GM12892 (cell line): ENCODE measurements at regions not wholly inside any gene's neighbourhood (a gene's known extent, or its start where the extent isn't known, plus 50 kb on each side); places are given as distances from the start of the nearest gene placed in this dataset.

Experiments used
- DNase-seq: peaks from one replicate; pipeline ENCODE4 v3.0.0; 2011; ENCODE audit not compliant: insufficient read length
- FAIRE-seq: peaks from 2 replicates; lab custom pipeline; 2011; peaks lifted over from hg19 to GRCh38; lab: Jason Lieb, UNC
- POLR2A ChIP-seq: IDR thresholded peaks from 2 replicates; pipeline ENCODE4 v1.6.1; 2011; ENCODE audit warnings: low read depth, low read length, control low read depth
- POLR2AphosphoS5 ChIP-seq: IDR thresholded peaks from 2 replicates; pipeline ENCODE4 v1.6.1; 2011; ENCODE audit warnings: low read depth, low read length, control low read depth
- TAF1 ChIP-seq: IDR thresholded peaks from 2 replicates; pipeline ENCODE4 v1.6.1; 2011; ENCODE audit warnings: low read depth, mild to moderate bottlenecking, control low read depth, low read length, borderline replicate concordance

DNA sequence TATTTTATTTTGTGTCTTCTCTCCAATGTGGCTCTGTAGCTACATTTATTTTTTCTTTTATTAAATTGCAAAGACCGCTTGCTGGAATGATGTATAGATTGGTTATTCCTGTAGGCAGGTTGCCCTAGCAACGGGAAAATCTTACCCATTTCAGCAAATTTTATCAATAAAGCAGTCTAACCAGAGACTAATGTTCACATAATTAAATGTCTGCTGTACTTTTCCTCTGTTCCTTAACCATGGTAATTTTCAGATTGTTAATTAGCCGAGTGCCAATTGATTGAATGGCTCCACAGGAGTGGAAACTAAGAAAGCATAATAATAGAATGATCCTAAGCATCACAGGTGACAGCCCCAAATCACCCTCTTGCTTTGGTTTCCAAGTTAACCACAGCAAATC, 134.8 kb downstream of the BASP1 start:
- no peak for TF ChIP-seq POLR2A
- no peak for TF ChIP-seq TAF1
- TF ChIP-seq POLR2AphosphoS5: no peak
- FAIRE-seq (no peak), DNase-seq (no peak)

- DNase-seq: no peak
- TF ChIP-seq TAF1 (no peak), POLR2AphosphoS5 (no peak), POLR2A (no peak)
- no peak for FAIRE-seq
Measured at GRCh38 chr5:17354265-17354664, 136.8 kb downstream of the BASP1 start.

GRCh38 chr5:17355586-17356346, 138.3 kb downstream of the BASP1 start:
- no peak for TF ChIP-seq POLR2AphosphoS5
- no peak for TF ChIP-seq POLR2A
- no peak for TF ChIP-seq TAF1
- FAIRE-seq (no peak), DNase-seq (no peak)

DNA sequence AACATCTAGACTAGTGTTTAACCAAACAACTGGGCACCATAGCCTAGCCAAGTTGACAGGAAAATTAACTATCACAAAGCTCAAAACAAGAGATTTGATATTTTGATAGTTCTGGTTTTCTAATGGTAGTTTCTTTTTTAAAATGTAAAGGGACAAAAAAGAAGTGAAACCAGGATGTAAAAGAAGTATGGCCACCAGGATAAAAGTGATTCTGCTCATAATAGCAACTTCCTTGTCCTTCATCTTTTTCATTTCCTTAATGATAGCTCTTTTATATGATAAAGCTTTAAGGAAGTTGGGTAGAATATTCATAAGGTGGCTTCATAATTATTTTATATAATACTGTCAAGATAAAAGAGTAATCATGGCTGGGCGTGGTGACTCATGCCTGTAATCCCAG, 139.1 kb downstream of the BASP1 start:
- FAIRE-seq (no peak), DNase-seq (no peak)
- TF ChIP-seq TAF1: no peak
- no peak for TF ChIP-seq POLR2AphosphoS5
- TF ChIP-seq POLR2A: no peak

DNA sequence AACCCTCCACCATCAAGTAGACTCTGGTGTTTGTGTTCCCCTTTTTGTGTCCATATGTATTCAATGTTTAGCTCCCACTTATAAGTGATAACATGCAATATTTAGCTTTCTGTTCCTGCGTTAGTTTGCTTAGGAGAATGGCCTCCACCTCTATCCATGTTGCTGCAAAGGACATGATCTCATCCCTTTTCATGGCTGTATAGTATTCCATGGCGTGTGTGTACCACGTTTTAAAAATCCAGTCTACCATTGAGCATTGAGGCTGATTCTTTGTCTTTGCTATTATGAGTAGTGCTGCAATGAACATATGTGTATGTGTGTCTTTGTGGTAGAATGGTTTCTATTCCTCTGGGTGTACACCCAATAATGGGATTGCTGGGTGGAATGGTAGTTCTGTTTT, 140.1 kb downstream of the BASP1 start:
- FAIRE-seq (no peak), DNase-seq (no peak)
- TF ChIP-seq TAF1 (no peak), POLR2AphosphoS5 (no peak), POLR2A (no peak)

GRCh38 chr5:17358031-17358430, 140.0 kb upstream of the TAF11L2 start:
- DNase-seq (no peak), FAIRE-seq (no peak)
- TF ChIP-seq POLR2AphosphoS5 (no peak), POLR2A (no peak), TAF1 (no peak)

GRCh38 chr5:17359451-17360011, 138.5 kb upstream of the TAF11L2 start:
- DNase-seq (no peak), FAIRE-seq (no peak)
- TF ChIP-seq POLR2AphosphoS5: no peak
- no peak for TF ChIP-seq TAF1
- TF ChIP-seq POLR2A: no peak

- DNase-seq: no peak
- no peak for TF ChIP-seq POLR2AphosphoS5
- no peak for TF ChIP-seq TAF1
- no peak for TF ChIP-seq POLR2A
- FAIRE-seq: no peak
Measured at GRCh38 chr5:17360879-17361278, 137.2 kb upstream of the TAF11L2 start.

DNA sequence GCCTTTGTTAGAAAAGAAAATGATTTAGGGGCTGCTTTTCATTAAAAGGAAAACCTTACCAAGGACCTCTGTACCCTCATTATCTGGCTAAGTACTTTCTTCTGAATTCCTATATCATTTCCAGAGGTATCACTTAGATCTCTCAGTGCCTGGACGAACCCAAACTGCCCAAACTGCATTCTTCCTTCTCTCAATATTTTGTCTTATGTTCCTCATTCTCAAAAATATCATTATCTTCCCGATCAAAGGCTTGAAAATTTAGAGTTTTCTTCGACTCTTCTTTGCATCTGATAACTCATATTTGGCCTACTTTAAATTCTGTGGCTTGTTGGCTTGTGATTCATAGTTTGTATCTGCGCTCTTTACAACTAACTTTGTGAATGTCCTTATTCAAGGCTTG, 136.7 kb upstream of the TAF11L2 start:
- no peak for FAIRE-seq
- no peak for DNase-seq
- no peak for TF ChIP-seq POLR2AphosphoS5
- no peak for TF ChIP-seq TAF1
- no peak for TF ChIP-seq POLR2A

DNA sequence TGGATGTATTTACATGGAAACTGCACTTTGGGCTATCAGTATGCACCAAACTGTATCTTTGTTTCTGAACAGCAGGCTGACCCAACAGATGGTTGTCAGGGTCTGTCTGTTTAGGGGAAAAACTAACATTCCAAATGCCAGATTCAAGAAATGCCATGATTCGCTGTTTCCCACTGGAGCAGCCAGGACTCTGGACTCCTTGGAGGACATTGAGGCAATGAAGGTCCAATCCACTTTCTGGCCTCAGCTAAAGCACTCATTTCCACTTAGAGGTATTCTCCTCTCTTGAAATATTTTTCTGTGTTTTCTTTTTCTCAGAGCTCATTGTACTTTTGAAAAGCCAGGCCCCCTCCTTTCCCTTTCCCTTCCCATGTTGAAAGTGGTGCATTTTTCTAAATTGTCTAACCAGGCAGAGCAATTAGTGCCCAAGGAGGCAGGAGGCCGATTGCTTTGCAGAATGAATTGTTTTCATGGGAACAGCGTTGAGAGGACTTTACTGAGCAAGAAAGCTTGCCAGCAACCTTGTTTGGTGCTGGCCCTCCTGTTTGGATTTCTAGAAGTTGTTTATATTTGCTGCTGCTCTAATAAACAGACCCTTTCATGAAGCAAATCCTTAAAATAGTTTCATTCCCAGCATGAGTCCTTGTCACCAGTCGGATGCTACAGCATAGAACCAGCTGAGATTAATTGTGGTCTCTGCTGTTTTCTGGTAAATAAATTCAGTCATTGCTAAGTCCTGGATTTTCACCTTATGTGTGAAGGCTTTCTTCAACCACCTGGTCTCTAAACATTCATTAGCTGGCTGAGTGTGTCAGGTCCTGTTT, 132.8 kb upstream of the TAF11L2 start:
- FAIRE-seq: no peak
- no peak for TF ChIP-seq TAF1
- TF ChIP-seq POLR2A: no peak
- no peak for TF ChIP-seq POLR2AphosphoS5
- no peak for DNase-seq

GRCh38 chr5:17365811-17366138, 132.3 kb upstream of the TAF11L2 start:
- FAIRE-seq (no peak), DNase-seq (no peak)
- no peak for TF ChIP-seq TAF1
- TF ChIP-seq POLR2A: no peak
- no peak for TF ChIP-seq POLR2AphosphoS5
